ENCODE measurements at regions not wholly inside any gene's neighbourhood (a gene's known extent, or its start where the extent isn't known, plus 50 kb on each side); places are given as distances from the start of the nearest gene placed in this dataset.

DNA sequence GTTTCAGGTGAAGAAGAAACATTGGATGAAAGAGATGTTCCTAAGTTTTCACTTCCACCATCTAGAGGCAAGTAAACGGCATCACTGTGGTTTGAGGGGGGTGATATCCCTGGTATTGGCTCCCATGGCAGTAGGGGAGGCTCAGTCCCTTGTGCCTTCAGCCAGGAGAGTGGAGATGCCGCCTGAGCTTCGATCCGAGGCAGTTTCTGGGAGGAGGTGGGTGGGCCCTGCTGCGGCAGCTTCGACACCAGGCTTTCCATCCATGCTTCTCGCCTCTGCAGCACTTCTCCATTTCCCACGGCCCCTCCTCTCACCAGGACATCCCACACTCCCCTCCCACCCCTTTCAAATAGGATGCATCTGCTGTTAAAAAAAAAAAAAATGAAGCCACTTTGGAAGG is 258.3 kb downstream of the GADD45G start:
- Mint-ChIP-seq H3K36me3 (no peaks in the 10 kb centered on the region), H3K9me3 (peaks cover 0 to under 1% (median 0%) of the 10 kb centered on the region in 7 donors), H3K4me3 (no peak overlapping the region), H3K27me3 (ENCODE audit: low read depth in 3 of 3) (peaks cover 2 to 15% (median 12%) of the 10 kb centered on the region in 3 donors), H3K4me1 (no peaks in the 10 kb centered on the region), H3K27ac (no peak overlapping the region)
- H3K27ac ChIP-seq (ENCODE audit: low read depth in 1 of 2, low read length in 2 of 2): no peak overlapping the region
- H3K9me3 ChIP-seq (replicated peaks in 1 of 2; ENCODE audit: control insufficient read depth in 1 of 2, insufficient read depth in 1 of 2, low read length in 2 of 2): no peaks in the 10 kb centered on the region
- no peaks in the 10 kb centered on the region for H4K20me1 ChIP-seq (ENCODE audit: insufficient read depth, low read length)
- H3K36me3 ChIP-seq (replicated peaks in 1 of 2; ENCODE audit: control insufficient read depth in 1 of 2, insufficient read depth in 2 of 2, low read length in 2 of 2): no peaks in the 10 kb centered on the region
- no peaks in the 10 kb centered on the region for H3K79me2 ChIP-seq (ENCODE audit: insufficient read depth, low read length)
- DNase-seq: no peak
- no peak overlapping the region for H3K9ac ChIP-seq (ENCODE audit: insufficient read depth, low read length, poor library complexity, severe bottlenecking)
- intact Hi-C loops (cut with micrococcal nuclease): no loop called here
- WGBS (ENCODE audit: insufficient coverage): 52% methylated on average over 3 of the region's 8 CpGs
- no peaks in the 10 kb centered on the region for H3K4me1 ChIP-seq (ENCODE audit: control insufficient read depth in 1 of 2, insufficient read depth in 2 of 2, low read length in 2 of 2)
- no peak overlapping the region for H3K4me3 ChIP-seq (replicated peaks in 1 of 3; ENCODE audit: low read depth in 2 of 3, low read length in 3 of 3)
- H2AFZ ChIP-seq (ENCODE audit: insufficient read depth, low read depth, low read length, poor library complexity, severe bottlenecking): no peak overlapping the region
- H3K27me3 ChIP-seq (ENCODE audit: control insufficient read depth in 2 of 2, insufficient read depth in 2 of 2, low read length in 2 of 2): peaks cover 0 to 6% of the 10 kb centered on the region in 2 donors
- H3K4me2 ChIP-seq (replicated peaks; ENCODE audit: extremely low read depth, low read length, poor library complexity, severe bottlenecking): no peak overlapping the region
- TF ChIP-seq CTCF (IDR thresholded peaks at IDR 0.05): no peak

GRCh38 chr9:89863837-89864236 is 259.0 kb downstream of the GADD45G start:
- peaks cover 2 to 13% (median 12%) of the 10 kb centered on the region in 3 donors for H3K27me3 Mint-ChIP-seq (ENCODE audit: low read depth in 3 of 3)
- no peak overlapping the region for H3K4me3 Mint-ChIP-seq
- Histone ChIP-seq H3K4me1 (ENCODE audit: control insufficient read depth in 1 of 2, insufficient read depth in 2 of 2, low read length in 2 of 2) (no peaks in the 10 kb centered on the region), H3K27me3 (ENCODE audit: control insufficient read depth in 2 of 2, insufficient read depth in 2 of 2, low read length in 2 of 2) (peaks cover 0 to 6% of the 10 kb centered on the region in 2 donors), H2AFZ (ENCODE audit: insufficient read depth, low read depth, low read length, poor library complexity, severe bottlenecking) (no peak overlapping the region), H3K4me2 (replicated peaks; ENCODE audit: extremely low read depth, low read length, poor library complexity, severe bottlenecking) (no peak overlapping the region), H3K9me3 (replicated peaks in 1 of 2; ENCODE audit: control insufficient read depth in 1 of 2, insufficient read depth in 1 of 2, low read length in 2 of 2) (no peaks in the 10 kb centered on the region), H3K36me3 (replicated peaks in 1 of 2; ENCODE audit: control insufficient read depth in 1 of 2, insufficient read depth in 2 of 2, low read length in 2 of 2) (no peaks in the 10 kb centered on the region), H3K27ac (ENCODE audit: low read depth in 1 of 2, low read length in 2 of 2) (no peak overlapping the region), H3K4me3 (replicated peaks in 1 of 3; ENCODE audit: low read depth in 2 of 3, low read length in 3 of 3) (no peak overlapping the region), H4K20me1 (ENCODE audit: insufficient read depth, low read length) (no peaks in the 10 kb centered on the region), H3K79me2 (ENCODE audit: insufficient read depth, low read length) (no peaks in the 10 kb centered on the region), H3K9ac (ENCODE audit: insufficient read depth, low read length, poor library complexity, severe bottlenecking) (no peak overlapping the region)
- no peaks in the 10 kb centered on the region for H3K4me1 Mint-ChIP-seq
- intact Hi-C loops (cut with micrococcal nuclease): no loop called here
- H3K36me3 Mint-ChIP-seq: no peaks in the 10 kb centered on the region
- TF ChIP-seq CTCF (IDR thresholded peaks at IDR 0.05): no peak
- 97% methylated on average over 4 of the region's 6 CpGs for WGBS (ENCODE audit: insufficient coverage)
- no peak for DNase-seq
- no peaks in the 10 kb centered on the region for H3K9me3 Mint-ChIP-seq
- H3K27ac Mint-ChIP-seq: no peak overlapping the region
